HG03060 (cell line): ENCODE measurements at regions not wholly inside any gene's neighbourhood (a gene's known extent, or its start where the extent isn't known, plus 50 kb on each side); places are given as distances from the start of the nearest gene placed in this dataset.

ENCODE experiments used
- ATAC-seq: cut with Tn5 transposase; IDR thresholded peaks from one replicate; pipeline ENCODE4 v1.9.1; 2021; ENCODE audit warnings: low read depth, moderate number of reproducible peaks; ENCODE audit not compliant: unreplicated experiment

- ATAC-seq, result no peak
Observed at GRCh38 chr20:11186301-11187008, 512.7 kb upstream of the JAG1 start.

- no peak for ATAC-seq
Observed at GRCh38 chr20:11188843-11189603, 515.2 kb upstream of the JAG1 start.

- ATAC-seq, result no peak
Observed at GRCh38 chr20:11190741-11191140, 516.9 kb upstream of the JAG1 start.

GRCh38 chr20:11192106-11192505 is 518.3 kb upstream of the JAG1 start:
- no peak for ATAC-seq

GRCh38 chr20:11193241-11193640 is 519.4 kb upstream of the JAG1 start:
- ATAC-seq, result no peak

- no peak for ATAC-seq
Observed at GRCh38 chr20:11195169-11195568, 521.4 kb upstream of the JAG1 start.

- ATAC-seq, result no peak
Observed at GRCh38 chr20:11195899-11196558, 522.2 kb upstream of the JAG1 start.

- no peak for ATAC-seq
Observed at GRCh38 chr20:11197851-11198250, 524.1 kb upstream of the JAG1 start.

- ATAC-seq, result no peak
Observed at GRCh38 chr20:11200423-11200822, 526.6 kb upstream of the JAG1 start.

- peak; percentile 84 for ATAC-seq
Observed at GRCh38 chr20:11204926-11205768, 531.3 kb upstream of the JAG1 start.

GRCh38 chr20:11205769-11206362 is 532.1 kb upstream of the JAG1 start:
- ATAC-seq, result no peak

GRCh38 chr20:11207749-11208502 is 534.1 kb upstream of the JAG1 start:
- no peak for ATAC-seq

- no peak for ATAC-seq
Observed at GRCh38 chr20:11210611-11211010, 536.8 kb upstream of the JAG1 start.

GRCh38 chr20:11212272-11212671 is 538.5 kb upstream of the JAG1 start:
- no peak for ATAC-seq

GRCh38 chr20:11212902-11213301 is 539.1 kb upstream of the JAG1 start:
- no peak for ATAC-seq

- ATAC-seq, result no peak
Observed at GRCh38 chr20:11214256-11214840, 540.5 kb upstream of the JAG1 start.

- no peak for ATAC-seq
Observed at GRCh38 chr20:11216451-11217314, 542.9 kb upstream of the JAG1 start.
